H4 (cell line): ENCODE measurements at regions not wholly inside any gene's neighbourhood (a gene's known extent, or its start where the extent isn't known, plus 50 kb on each side); places are given as distances from the start of the nearest gene placed in this dataset.
"Not testable (repeated sequence)": the region's sequence is repeated elsewhere in the genome, so short reads cannot be mapped to it uniquely, and the experiment has no call there.

Experiments
- DNase-seq: peaks from one replicate; pipeline ENCODE4 v3.0.0-alpha.2; 2015; ENCODE audit warnings: low spot score

DNA sequence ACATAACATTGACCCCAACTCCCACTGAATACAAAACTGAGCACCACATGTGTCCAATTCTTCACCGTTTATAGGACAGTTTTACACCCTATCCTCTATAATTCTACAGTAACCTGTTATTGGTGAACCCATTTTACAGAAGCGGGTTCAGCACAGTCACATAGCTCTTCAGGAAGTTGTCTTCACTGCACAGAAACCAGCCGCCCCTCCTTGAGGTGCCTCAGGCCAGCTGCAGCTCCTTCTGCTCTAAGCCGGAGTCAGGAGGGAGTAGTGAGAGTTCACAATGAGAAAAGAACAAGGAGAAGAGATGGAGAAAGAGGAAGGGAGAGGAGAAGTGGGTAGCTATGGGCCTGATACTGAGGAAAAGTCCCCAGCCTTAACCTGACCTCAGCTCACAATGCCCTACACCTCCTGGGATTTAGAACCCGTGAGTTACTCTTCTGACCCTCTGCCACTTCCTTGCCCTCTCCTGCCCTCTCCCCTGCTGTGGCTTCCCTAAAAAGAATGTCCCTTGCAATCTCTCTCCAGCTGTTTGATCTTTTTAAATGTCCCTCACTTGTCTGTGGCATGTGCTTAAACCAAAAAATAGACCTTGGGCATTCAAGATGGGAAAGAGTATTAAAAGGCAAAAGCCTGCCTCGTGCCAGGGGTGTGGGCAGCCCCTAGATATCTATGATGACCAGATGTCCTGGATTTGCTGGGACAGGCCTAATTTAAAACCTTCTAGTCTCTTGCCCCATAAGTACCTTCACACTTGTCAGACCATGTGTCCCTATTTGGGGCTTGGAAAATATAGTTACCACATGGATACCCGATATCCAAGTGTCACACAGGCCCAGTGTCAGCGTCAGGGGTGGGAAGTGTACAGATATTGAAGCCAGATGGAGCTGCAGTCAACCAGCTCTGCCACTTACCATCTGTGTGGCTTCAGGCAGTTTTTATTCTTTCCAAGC lies 71.3 kb upstream of the HES1 start:
- DNase-seq: no peak

DNA sequence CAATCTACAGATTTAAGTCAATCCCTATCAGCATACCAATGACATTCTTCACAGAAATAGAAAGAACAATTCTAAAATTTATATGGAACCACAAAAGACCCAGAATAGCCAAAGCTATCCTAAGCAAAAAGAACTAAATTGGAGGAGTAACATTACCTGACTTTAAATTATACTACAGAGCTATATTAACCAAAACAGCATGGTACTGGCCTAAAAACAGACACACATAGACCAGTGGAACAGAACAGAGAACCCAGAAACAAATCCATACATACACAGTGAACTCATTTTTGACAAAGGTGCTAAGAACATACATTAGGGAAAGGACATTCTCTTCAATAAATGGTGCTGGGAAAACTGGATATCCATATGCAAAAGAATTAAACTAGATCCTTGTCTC lies 68.6 kb upstream of the HES1 start:
- not testable (repeated sequence) for DNase-seq

DNA sequence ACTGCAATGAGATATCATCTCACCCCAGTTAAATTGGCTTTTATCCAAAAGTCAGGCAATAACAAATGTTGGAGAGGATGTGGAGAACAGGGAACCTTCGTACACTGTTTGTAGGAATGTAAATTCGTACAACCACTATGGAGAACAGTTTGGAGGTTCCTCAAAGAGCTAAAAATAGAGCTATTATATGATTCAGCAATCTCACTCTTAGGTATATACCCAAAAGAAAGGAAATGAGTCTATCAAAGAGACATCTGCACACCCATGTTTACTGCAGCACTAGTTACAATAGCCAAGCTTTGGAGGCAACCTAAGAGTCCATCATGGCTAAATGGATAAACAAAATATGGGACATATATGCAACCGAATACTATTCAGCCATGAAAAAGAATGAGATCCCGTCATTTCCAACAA lies 68.0 kb upstream of the HES1 start:
- peak; percentile 56 for DNase-seq

DNA sequence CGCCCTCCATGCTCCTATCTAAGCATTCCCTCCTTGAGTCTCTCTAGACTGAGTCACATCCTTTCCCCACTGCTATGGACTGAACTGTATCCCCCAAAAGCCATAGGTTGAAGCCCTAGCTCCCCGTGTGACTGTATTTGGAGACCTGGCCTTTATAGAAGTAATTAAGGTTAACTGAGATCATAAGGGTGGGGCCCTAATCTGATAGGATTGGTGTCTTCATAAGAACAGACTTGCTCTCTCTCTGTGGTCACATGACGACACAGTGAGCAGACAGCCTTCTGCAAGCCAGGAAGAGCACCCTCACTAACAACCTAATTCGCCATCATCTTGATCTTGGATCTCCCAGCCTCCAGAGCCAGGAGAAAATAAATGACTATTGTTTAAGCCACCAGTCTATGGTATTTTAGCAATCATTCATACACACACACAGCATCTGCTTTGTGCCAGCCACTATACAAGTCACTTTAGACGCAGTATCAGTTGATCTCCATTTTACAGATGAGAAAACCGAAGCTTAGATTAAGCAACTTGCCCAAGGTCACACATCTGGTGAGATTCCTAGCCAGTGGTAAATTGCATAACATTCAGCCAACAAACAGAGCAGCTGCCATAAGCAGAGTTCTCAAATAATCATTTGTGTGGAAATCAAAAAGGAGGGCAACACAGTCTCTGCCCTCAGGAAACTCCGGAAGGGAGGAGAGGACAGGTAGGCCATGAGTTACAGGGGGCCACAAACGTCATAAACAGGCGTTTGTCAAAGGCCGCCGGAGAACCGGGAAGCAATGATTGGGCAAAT lies 66.3 kb upstream of the HES1 start:
- DNase-seq: no peak

DNA sequence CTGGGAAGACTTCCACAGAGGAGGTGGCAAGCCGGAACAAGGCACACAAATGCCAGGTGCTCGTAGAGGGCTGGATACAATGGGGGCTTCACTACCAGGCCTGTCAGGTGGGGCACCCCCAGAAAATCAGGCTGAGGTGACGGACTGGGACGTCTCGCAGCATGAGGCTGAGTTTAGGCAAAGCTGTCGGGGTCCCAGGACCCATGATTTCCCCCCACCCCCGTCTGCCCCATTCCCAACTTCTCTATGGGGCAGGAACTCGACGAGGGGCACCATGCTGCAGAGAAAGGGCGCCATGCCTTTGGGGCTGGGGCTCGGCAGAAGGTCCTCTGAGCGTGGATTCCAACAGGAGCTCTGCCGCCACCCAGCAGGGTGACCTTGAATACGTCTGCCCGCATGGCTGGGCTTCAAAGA lies 65.7 kb upstream of the HES1 start:
- DNase-seq: no peak

DNA sequence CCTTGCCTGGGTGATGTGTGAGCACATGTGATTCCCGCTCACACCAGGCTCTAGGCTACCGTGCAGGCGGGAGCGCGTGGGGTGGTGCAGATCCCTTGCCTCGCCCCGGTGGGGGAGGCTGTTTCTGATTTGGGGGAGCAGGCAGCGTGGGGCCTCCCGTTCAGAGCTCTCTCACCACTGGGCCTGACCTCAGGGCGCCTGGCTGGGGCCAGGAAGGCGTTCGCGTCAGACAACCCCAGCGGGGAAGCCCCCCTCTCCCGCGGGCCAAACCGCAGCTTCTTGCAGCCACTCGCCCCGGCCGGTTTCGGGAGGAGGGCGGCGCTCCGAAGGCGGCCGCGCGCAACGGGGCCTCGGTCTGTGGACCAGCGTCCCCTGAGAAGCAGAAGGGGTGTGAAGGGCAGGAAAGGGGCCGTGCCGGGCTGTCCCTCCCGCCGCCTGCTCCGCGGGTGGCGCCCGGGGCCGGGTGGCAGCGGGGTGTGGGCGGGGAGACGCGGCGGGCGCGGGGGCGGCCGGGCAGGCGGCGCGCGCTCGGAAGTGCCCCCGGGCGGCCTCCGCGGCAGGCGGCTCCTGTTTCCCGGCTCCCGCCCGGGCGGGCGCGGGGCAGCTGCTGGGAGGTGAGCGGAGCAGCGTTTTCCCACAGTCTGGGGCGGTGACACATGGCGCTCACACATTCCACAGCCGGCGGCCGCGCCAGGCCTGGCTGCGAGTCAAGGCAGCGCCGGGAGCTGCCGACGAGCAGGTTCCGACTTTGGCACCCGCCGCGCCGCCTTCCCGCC lies 65.1 kb upstream of the HES1 start:
- DNase-seq: peak; percentile 89

DNA sequence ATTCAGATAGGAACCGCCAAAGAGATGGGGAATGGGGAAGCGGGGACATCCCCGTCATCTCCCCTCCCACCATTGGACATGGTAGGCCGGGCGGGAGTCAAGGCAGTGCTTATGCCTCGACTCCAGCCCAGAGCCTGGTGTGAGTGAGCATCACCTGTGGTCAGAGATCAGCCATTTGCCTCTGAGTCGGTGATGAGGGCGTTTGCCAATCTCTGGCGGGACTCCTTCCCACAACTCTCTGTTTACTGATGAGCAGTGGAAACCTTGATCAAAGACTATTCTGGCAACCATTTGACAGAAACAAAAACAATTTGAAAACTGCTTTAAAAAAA lies 63.9 kb upstream of the HES1 start:
- DNase-seq: no peak

DNA sequence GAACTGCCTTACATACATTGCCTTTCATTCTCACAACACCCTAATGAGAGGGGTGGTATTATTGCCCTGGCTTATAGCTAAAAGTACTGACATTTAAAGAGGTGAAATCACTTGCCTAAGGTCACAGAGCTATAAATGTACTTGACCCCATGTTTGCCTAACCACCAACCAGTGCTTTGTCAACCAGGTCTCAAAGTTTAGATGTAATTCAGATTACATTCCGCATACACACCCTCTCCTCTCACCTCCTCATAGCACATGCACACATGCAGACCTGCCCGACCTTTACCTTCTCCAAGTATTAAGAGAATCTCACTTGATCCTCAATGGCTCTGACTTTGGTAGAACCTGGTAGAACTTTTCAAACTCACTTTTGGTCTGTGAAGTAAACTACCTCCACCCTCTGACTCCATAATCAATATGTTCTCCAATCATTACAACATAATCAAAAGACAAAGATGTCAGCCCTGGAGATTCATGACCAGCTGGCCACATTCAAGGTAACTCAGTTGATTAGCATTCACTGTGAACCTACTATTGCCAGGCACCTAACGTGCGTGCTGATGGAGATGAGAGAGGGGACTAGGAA lies 63.2 kb upstream of the HES1 start:
- no peak for DNase-seq

DNA sequence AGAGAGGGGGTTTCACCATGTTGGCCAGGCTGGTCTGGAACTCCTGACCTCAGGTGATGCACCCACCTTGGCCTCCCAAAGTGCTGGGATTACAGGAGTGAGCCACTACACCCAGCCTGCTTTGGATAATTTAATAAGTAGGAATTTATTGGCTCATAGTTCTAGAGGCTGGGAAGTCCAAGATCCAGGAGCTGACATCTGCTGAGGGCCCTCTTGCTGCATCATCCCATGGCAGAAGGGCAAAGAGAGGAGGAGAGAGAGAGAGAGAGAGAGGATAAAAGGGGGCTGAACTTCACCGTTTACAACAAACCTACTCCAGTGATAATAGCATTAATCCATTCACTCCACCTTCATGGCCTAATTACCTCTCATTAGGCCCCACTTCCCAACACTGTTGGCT lies 62.0 kb upstream of the HES1 start:
- no peak for DNase-seq

DNA sequence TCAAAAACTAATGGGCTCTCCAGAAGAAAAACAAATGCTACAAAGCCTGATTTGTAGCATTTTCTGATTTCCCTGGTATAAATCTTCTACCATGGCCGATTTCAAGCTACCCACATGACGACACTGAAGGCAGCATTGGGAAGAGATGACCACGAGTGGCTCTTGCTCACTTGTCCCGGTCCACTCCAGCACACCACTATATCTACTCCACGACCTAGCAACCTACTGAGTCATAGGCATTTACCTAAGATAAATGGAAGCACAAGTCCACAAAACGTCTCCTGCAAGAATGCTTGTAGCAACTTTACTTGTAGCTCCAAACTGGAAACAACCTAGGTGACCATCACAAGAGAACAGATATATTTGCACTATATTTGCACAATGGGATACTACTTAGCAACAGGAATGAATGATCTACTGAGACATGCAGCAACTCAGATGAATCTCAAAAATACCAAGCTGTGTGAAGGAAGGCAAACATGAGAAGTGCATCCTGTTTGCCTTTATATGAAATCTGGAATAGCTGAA lies 60.8 kb upstream of the HES1 start:
- no peak for DNase-seq

DNA sequence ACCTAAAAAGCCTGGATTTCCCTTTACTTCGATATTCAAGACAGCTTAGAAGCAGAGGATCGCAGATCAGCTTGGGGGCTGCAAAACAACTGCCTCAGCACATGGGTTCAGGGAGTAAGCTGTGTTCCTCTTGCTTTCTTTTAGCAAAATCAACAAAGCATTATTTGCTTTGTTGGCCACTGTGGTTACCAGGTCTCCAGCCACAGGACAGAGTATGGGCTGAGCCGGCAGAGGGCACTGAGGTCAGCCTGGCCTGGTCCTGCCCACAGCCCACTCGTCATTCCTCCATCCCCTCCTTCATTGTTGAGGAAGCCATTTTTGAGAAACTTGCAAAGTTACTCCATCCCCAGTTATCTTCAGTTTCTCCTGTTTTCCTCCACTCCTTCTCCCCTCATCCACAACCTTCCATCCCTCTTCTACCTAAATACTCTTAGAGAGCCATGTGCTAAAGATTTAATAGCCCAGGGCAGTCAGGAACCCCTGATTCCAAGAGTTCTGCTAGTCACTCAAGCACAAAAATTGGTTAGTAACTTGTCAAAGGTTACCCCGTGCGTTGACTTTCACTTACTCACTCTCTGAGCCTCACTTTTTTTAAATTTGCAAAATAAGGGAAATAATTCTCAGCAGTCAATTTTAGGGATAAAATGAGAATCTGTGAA lies 60.0 kb upstream of the HES1 start:
- no peak for DNase-seq

DNA sequence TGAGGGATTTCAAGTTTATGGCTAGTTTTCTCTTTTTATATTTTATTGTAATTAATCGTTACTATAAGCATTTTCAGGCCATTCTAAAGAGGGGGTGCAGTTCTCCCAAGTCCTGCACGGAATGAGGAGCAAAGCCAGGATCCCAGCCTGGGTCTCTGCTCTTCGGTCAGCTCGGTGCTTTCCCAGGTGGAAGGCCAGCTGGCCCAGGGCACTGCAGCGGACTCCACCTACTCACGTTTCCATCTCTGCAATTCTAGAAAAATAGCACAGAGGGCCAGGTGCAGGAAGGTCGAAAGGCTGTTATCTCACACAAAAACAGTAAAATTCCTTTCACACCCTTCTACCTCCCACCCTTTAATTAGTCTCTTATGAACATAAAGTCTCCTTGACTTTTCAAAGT lies 59.5 kb upstream of the HES1 start:
- DNase-seq: no peak

DNA sequence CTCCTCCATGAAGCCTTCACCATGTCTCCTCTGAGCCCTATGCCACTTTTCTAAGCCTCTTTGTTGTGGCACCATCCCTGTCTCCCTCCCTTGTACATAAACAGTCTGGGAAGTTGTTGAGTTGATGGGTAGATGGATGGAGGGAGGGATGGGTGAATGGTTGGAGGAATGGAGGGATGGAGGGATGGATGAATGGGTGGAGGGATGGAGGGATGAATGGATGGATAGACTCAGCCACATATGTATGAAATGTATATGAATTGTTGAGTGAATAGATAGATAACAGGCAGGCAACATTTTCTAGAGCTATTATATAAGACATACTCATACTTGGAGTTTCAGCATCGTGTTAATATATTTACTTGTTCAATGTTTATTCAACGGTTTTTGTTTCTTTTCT lies 58.3 kb upstream of the HES1 start:
- DNase-seq: no peak

DNA sequence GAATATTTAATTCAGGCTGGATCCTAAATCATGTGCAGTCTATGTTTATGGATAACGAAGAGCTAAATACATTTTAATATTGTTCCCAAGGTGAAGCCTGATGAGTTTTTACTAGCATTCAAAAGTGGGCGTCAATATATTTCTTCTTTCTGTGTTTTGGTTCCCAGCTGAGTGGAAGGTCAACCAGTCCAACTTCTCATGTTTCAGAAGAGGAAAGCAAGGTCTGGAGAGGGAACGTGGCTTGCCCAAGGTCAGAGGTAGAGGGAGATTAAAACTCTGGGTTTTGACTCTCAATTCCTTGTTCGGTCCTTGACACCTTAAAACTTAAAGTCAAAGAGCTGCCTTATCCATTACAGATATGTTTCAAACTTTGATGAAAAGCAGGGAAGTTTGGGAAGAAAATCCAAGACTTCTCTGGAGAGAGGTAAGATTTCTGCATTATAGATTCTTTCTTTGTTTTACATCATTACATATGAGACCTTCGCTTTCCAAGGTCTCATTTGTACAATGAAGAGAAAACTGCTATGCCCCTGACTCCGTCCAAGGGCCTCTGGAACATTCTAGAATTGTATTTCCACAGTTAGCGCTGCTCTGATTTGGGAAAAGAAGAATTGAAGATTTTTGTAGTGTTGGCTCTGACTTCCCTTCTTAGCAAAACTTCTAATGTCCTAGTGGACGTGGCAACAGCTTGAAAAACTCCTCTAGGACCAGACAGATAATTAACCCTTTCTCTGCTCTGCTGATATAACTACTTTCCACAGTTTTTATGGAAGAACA lies 57.7 kb upstream of the HES1 start:
- DNase-seq: no peak

DNA sequence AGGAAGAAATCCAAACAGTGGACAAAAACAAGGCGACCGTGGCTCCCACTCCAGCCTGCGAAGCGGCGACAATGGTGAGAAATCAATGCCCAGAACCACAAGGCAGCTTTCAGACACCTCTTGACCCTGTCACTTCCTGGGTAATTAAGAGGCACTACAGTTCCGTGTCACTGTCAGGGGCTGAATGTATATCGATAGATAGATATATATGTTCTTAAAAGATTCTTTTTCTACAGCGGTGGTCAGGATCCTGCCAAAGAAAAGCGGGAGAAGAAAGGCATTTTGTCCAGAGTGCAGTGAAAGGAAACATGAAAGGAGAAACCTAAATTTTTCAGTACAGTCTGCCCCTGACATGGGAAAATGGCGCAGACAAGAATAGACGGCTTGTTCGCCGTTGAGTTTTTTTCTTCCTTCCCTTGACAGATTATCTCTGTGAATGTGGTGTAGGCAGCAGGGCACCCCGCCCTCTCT lies 56.2 kb upstream of the HES1 start:
- no peak for DNase-seq

DNA sequence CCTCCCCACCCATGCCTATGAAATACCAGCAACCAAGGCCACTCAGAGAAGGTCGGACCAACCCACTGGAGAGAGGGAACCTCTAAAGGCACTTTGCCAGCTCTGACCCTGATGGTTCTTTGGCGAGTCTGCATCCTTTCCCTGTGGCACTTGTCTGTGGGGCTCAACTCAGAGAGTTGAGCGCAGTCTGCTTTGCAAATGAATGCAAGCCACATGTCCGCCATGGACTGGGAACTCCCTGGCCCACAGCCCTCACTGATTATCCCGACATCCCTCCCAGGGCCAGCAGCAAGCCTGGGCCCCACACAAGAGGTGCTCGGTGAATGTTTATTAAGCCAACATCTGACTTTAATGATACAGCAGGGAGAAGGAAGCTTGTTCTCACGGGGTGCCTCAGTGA lies 55.5 kb upstream of the HES1 start:
- no peak for DNase-seq

DNA sequence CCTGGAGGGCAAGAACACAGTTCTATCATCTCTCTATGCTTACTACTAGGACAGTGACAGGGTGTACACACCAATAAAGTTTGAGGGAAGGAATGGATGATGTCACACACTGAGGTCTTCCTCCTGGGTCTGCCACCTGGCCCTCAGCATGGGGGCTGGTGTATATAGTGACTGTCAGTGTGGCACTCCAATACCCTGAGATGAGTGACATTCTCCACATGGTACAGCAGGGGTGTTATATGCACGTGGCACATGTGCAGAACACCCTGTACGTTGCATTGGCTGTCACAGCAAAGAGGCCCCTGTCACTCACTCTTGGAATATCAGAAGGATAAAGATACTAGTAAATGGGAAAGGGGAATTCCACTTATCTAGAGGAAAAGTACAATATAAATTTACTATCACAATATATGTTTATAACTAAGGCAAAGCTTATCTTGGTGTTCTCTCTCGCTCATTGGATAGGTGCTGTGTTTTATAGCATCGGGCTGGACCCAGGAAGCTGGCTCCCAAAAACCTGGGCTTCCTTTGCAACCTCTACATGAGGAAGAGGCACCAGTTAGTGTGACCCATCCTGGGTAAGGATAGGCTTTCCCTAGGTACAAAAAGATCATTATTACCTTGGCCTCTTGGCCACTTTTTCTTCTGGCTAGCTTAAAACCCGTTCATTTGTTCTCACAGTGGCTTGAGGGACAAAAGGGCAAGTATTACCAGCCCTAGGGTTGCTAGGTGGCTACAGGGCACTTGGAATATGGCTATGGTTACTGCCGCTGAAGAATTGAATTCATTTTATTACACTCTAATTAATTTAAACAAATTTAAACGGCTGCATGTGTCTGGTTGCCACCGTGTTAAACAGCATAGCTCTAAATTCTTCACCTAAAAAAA lies 54.8 kb upstream of the HES1 start:
- DNase-seq: no peak

DNA sequence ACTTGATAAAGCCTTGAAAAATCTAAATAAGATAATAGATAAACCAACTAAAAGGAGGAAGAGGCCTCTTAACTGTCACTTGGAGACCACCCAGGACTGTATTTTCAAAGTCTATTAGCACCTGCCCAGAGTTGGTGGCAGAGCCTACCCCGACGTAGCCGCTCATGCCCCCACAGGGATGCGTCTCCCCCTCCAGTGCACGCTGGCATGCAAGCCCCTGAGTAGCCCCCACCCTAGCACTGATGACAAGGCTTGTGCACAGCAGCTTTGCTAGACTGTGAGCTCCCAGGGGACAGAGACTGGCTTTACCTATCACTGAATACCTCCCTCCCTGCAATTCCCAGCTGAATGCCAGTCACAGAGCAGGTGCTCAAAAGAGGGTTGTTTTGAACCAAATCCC lies 54.1 kb upstream of the HES1 start:
- DNase-seq: no peak
